Mammary epithelial cell (primary cell): ENCODE measurements at regions not wholly inside any gene's neighbourhood (a gene's known extent, or its start where the extent isn't known, plus 50 kb on each side); places are given as distances from the start of the nearest gene placed in this dataset.

ENCODE experiments used
- EZH2 ChIP-seq: IDR thresholded peaks from 2 replicates; pipeline ENCODE4 v1.6.1; 2012; ENCODE audit warnings: low read length, inconsistent platforms, borderline replicate concordance
- TF ChIP-seq, protein P1 (sequence below), 2 donors: IDR thresholded peaks in 1 of 2; conservative IDR thresholded peaks in 1 of 2; 2 replicates each; pipeline ENCODE4 v1.5.1; 2011 to 2012; ENCODE audit warnings: inconsistent platforms in 2 of 2, low read length in 2 of 2, mild to moderate bottlenecking in 2 of 2, control low read depth in 1 of 2, low read depth in 1 of 2; ENCODE audit not compliant: insufficient read depth in 1 of 2; ENCODE audit errors: extremely low read depth in 1 of 2

DNA sequence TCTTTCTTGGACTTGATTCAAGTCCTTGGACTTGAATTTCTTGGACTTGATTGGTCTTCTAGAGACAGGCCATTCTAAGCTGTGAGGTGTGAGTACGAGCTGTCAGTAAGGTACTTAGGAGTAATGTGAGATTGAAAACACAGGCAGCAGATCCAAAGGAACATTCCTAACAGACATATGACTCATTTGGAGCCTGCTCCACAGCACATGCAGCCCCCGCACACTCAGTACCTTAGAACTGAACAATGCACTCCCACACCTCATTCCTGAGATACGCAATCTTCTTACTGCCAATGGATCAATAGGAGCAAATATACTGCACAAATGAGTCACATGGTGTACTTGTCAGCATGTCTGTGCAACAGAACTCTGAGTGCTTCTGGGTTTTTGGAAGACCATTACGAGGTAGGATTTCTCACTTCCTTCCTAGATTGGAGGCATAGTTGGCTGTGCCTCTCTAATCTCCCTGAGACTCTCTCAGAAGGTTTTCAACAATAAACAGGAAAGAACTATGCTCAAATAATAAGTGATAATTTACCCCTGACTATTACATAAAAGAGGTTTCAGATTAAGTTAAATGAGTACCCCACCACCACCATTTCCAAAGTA, 243.1 kb downstream of the KCNA4 start:
- TF ChIP-seq, protein P1, sequence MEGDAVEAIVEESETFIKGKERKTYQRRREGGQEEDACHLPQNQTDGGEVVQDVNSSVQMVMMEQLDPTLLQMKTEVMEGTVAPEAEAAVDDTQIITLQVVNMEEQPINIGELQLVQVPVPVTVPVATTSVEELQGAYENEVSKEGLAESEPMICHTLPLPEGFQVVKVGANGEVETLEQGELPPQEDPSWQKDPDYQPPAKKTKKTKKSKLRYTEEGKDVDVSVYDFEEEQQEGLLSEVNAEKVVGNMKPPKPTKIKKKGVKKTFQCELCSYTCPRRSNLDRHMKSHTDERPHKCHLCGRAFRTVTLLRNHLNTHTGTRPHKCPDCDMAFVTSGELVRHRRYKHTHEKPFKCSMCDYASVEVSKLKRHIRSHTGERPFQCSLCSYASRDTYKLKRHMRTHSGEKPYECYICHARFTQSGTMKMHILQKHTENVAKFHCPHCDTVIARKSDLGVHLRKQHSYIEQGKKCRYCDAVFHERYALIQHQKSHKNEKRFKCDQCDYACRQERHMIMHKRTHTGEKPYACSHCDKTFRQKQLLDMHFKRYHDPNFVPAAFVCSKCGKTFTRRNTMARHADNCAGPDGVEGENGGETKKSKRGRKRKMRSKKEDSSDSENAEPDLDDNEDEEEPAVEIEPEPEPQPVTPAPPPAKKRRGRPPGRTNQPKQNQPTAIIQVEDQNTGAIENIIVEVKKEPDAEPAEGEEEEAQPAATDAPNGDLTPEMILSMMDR (conservative IDR thresholded peaks at IDR 0.05 in 1 of 2, IDR thresholded peaks at IDR 0.05 in 1 of 2; ENCODE audit: extremely low read depth in 1 of 2, insufficient read depth in 1 of 2, low read depth in 1 of 2, low read length in 2 of 2): no peak
- TF ChIP-seq EZH2: no peak
